Neural progenitor cell (in vitro differentiated cells): ENCODE measurements at regions not wholly inside any gene's neighbourhood (a gene's known extent, or its start where the extent isn't known, plus 50 kb on each side); places are given as distances from the start of the nearest gene placed in this dataset.

Experiments
- DNase-seq: peaks from one replicate; pipeline ENCODE4 v3.0.0-alpha.2; 2016; ENCODE audit warnings: low spot score
- H2AFZ ChIP-seq: fragments of 200-600 bp; sonication (generic); replicated peaks from 2 replicates; pipeline ENCODE4 v1.6.1; 2016; ENCODE audit warnings: antibody characterized with exemption
- H3F3A ChIP-seq: fragments of 200-600 bp; sonication (generic); 2 replicates; pipeline ENCODE4 v1.6.1; 2016; ENCODE audit warnings: antibody characterized with exemption, low read depth
- H3K27ac ChIP-seq: fragments of 200-600 bp; sonication (generic); 2 replicates; pipeline ENCODE4 v1.5.1; 2016; ENCODE audit warnings: mild to moderate bottlenecking
- H3K27me3 ChIP-seq: fragments of 200-600 bp; sonication (generic); 2 replicates; pipeline ENCODE4 v1.6.1; 2016; ENCODE audit warnings: mild to moderate bottlenecking, moderate library complexity
- H3K36me3 ChIP-seq: fragments of 200-600 bp; sonication (generic); 2 replicates; pipeline ENCODE4 v1.5.1; 2016
- H3K4me1 ChIP-seq: fragments of 200-600 bp; sonication (generic); 2 replicates; pipeline ENCODE4 v1.6.1; 2016; ENCODE audit warnings: mixed run types
- H3K4me2 ChIP-seq: fragments of 200-600 bp; sonication (generic); 2 replicates; pipeline ENCODE4 v1.6.1; 2016
- H3K4me3 ChIP-seq: fragments of 200-600 bp; sonication (generic); 2 replicates; pipeline ENCODE4 v1.5.1; 2016
- H3K79me2 ChIP-seq: fragments of 200-600 bp; sonication (generic); 2 replicates; pipeline ENCODE4 v1.6.1; 2016; ENCODE audit warnings: low read depth
- H3K9ac ChIP-seq: fragments of 200-600 bp; sonication (generic); 2 replicates; pipeline ENCODE4 v1.6.1; 2016
- H3K9me3 ChIP-seq: fragments of 200-600 bp; sonication (generic); 2 replicates; pipeline ENCODE4 v1.5.1; 2016; ENCODE audit warnings: low read depth
- H4K20me1 ChIP-seq: fragments of 200-600 bp; sonication (generic); 2 replicates; pipeline ENCODE4 v1.6.1; 2016; ENCODE audit warnings: low read depth
- H3K27ac Mint-ChIP-seq: 3 replicates; pipeline ENCODE4 v1.8.0; 2021; ENCODE audit warnings: mixed read lengths
- H3K27me3 Mint-ChIP-seq: 2 replicates; pipeline ENCODE4 v1.8.0; 2022; ENCODE audit warnings: low read depth, mild to moderate bottlenecking, inconsistent platforms, moderate library complexity, mixed read lengths; ENCODE audit not compliant: insufficient read depth
- H3K36me3 Mint-ChIP-seq: 3 replicates; pipeline ENCODE4 v1.8.0; 2021; ENCODE audit warnings: mixed read lengths
- H3K4me1 Mint-ChIP-seq: 3 replicates; pipeline ENCODE4 v1.8.0; 2021; ENCODE audit warnings: mixed read lengths
- H3K4me3 Mint-ChIP-seq: 3 replicates; pipeline ENCODE4 v1.8.0; 2021; ENCODE audit warnings: mild to moderate bottlenecking, moderate library complexity, mixed read lengths
- H3K9me3 Mint-ChIP-seq: 3 replicates; pipeline ENCODE4 v1.8.0; 2020; ENCODE audit warnings: mixed read lengths
- CTCF ChIP-seq: fragments of 200-600 bp; sonication (generic); IDR thresholded peaks from 2 replicates; pipeline ENCODE4 v1.5.1; 2017; ENCODE audit warnings: antibody characterized with exemption, mild to moderate bottlenecking
- EZH2 ChIP-seq: fragments of 200-600 bp; sonication (generic); IDR thresholded peaks from 2 replicates; pipeline ENCODE4 v1.6.1; 2017; ENCODE audit warnings: antibody characterized with exemption, mild to moderate bottlenecking, moderate library complexity
- EZH2phosphoT487 ChIP-seq: fragments of 200-600 bp; sonication (generic); IDR thresholded peaks from 2 replicates; pipeline ENCODE4 v1.6.1; 2017; ENCODE audit warnings: antibody characterized with exemption

DNA sequence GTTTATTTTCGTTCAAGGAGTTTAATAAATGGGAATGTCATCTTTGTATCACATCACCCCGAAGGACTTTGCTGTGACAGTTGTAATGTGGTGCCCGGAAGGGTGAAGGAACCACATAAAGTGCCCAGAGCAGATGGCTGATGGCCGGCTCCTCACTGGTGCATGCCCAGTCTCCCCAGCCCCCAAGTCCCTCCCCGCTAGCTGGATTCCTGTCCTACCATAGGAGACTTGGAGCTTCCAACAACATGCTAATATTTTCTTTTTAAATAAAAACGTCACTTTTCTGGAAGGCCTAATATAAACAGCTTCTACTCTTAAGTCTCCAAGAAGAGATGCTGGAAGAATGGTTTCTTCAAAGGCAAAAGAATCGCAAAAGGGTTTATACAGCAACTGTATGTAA is 273.9 kb upstream of the LRTM1 start:
- Mint-ChIP-seq H3K27ac (no peak overlapping the region), H3K4me1 (peaks cover 23% of the 10 kb centered on the region), H3K27me3 (peaks cover 8% of the 10 kb centered on the region), H3K9me3 (peaks cover 2% of the 10 kb centered on the region), H3K4me3 (no peak overlapping the region), H3K36me3 (no peaks in the 10 kb centered on the region)
- Histone ChIP-seq H3K27ac (no peak overlapping the region), H3K4me1 (no peaks in the 10 kb centered on the region), H2AFZ (no peak overlapping the region), H3K79me2 (no peaks in the 10 kb centered on the region), H3K4me3 (no peak overlapping the region), H3F3A (no peaks in the 10 kb centered on the region), H3K27me3 (no peaks in the 10 kb centered on the region), H3K9ac (no peak overlapping the region), H3K36me3 (no peaks in the 10 kb centered on the region), H3K4me2 (no peak overlapping the region), H4K20me1 (no peaks in the 10 kb centered on the region), H3K9me3 (no peaks in the 10 kb centered on the region)
- no peak for TF ChIP-seq EZH2phosphoT487
- TF ChIP-seq CTCF, result no peak
- TF ChIP-seq EZH2, result no peak
- no peak for DNase-seq

DNA sequence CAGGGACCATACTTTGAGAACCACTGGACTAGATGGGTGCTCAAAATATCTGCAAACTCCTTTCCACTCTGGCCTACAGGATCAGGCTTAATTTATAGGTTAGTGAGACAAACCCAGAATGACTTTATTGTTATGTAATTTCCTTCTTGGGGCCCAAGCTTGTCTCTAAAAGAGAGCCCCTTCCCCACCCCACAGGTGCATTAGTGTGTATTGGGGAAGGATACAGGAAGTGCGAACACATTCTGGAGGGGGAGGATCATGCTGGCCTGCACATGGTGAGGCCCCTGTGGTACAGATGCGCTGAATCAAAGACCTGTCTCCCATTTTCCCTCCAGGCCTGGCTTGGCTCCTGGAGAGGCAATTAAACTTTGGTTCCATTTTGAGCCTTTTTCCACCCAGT is 273.0 kb upstream of the LRTM1 start:
- Histone ChIP-seq H3K9me3 (no peaks in the 10 kb centered on the region), H3K79me2 (no peaks in the 10 kb centered on the region), H3F3A (no peaks in the 10 kb centered on the region), H3K4me3 (no peak overlapping the region), H3K36me3 (no peaks in the 10 kb centered on the region), H3K9ac (no peak overlapping the region), H3K27ac (no peak overlapping the region), H4K20me1 (no peaks in the 10 kb centered on the region), H3K4me2 (no peak overlapping the region), H2AFZ (no peak overlapping the region), H3K4me1 (no peaks in the 10 kb centered on the region), H3K27me3 (no peaks in the 10 kb centered on the region)
- H3K27ac Mint-ChIP-seq, result no peak overlapping the region
- peaks cover 8% of the 10 kb centered on the region for H3K27me3 Mint-ChIP-seq
- peaks cover 2% of the 10 kb centered on the region for H3K9me3 Mint-ChIP-seq
- no peaks in the 10 kb centered on the region for H3K36me3 Mint-ChIP-seq
- H3K4me3 Mint-ChIP-seq, result no peak overlapping the region
- DNase-seq, result no peak
- TF ChIP-seq EZH2 (no peak), CTCF (no peak), EZH2phosphoT487 (no peak)
- H3K4me1 Mint-ChIP-seq, result peaks cover 23% of the 10 kb centered on the region

DNA sequence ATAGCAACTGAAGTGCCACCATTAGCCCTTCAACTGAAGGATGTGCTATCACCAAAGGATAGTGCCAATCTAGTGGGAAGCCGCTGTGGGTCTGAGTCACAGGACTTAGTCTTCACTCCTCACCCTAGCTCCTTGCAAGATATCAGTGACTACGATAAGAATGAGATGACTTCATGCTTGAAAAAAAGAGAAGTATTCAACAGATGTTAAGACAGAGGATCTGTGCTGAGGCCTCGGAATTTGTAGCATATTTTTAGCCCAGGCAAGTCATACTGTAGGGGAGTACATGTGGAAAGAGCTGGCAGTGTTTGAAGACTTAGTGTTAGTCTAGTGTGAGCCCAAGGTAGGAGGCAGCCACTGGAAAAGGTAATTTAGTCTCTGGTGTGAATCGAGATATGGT is 270.7 kb upstream of the LRTM1 start:
- Histone ChIP-seq H3K27ac (no peak overlapping the region), H3K4me2 (no peak overlapping the region), H3K79me2 (no peaks in the 10 kb centered on the region), H3K36me3 (no peaks in the 10 kb centered on the region), H3F3A (no peaks in the 10 kb centered on the region), H3K4me3 (no peak overlapping the region), H2AFZ (no peak overlapping the region), H3K9me3 (no peaks in the 10 kb centered on the region), H3K4me1 (no peaks in the 10 kb centered on the region), H3K27me3 (no peaks in the 10 kb centered on the region), H4K20me1 (no peaks in the 10 kb centered on the region), H3K9ac (no peak overlapping the region)
- H3K9me3 Mint-ChIP-seq, result no peaks in the 10 kb centered on the region
- peaks cover 15% of the 10 kb centered on the region for H3K4me1 Mint-ChIP-seq
- DNase-seq, result no peak
- H3K27ac Mint-ChIP-seq, result no peak overlapping the region
- peaks cover 3% of the 10 kb centered on the region for H3K27me3 Mint-ChIP-seq
- TF ChIP-seq CTCF, result no peak
- no peak for TF ChIP-seq EZH2
- TF ChIP-seq EZH2phosphoT487, result no peak
- no peaks in the 10 kb centered on the region for H3K36me3 Mint-ChIP-seq
- no peak overlapping the region for H3K4me3 Mint-ChIP-seq

DNA sequence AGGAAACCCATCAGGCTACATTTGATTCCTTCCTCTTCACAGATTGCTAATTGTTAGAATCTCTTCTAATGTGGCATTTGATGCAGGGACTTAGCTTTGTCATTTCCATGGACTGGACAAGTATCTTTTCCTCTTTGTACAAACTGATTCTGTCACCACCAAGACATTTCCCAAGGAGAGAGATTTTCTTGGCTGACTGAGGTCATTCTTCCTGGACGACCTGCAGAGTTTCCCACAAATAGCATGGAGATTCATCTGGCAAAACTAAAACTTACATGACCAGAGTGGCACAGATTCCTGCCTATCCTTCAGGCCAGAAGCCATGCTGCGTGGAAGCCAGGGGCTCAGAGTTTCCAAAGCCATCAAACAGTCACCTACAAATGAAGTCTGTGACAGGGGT is 269.2 kb upstream of the LRTM1 start:
- Mint-ChIP-seq H3K4me3 (no peak overlapping the region), H3K4me1 (peaks cover 4% of the 10 kb centered on the region), H3K36me3 (no peaks in the 10 kb centered on the region), H3K9me3 (peaks cover 4% of the 10 kb centered on the region), H3K27me3 (peaks cover 3% of the 10 kb centered on the region), H3K27ac (no peak overlapping the region)
- H3F3A ChIP-seq, result no peaks in the 10 kb centered on the region
- no peaks in the 10 kb centered on the region for H3K9me3 ChIP-seq
- no peaks in the 10 kb centered on the region for H3K27me3 ChIP-seq
- H4K20me1 ChIP-seq, result no peaks in the 10 kb centered on the region
- H3K79me2 ChIP-seq, result no peaks in the 10 kb centered on the region
- no peaks in the 10 kb centered on the region for H3K4me1 ChIP-seq
- peak overlapping the region; percentile 26 for H2AFZ ChIP-seq
- no peak overlapping the region for H3K27ac ChIP-seq
- no peak overlapping the region for H3K9ac ChIP-seq
- no peak overlapping the region for H3K4me2 ChIP-seq
- DNase-seq, result no peak
- TF ChIP-seq EZH2phosphoT487 (no peak), CTCF (no peak), EZH2 (no peak)
- no peak overlapping the region for H3K4me3 ChIP-seq
- H3K36me3 ChIP-seq, result no peaks in the 10 kb centered on the region
